ENCODE measurements at regions not wholly inside any gene's neighbourhood (a gene's known extent, or its start where the extent isn't known, plus 50 kb on each side); places are given as distances from the start of the nearest gene placed in this dataset.
"Not testable (repeated sequence)": the region's sequence is repeated elsewhere in the genome, so short reads cannot be mapped to it uniquely, and the experiment has no call there.

- no peak for ATAC-seq
- H3K27me3 Mint-ChIP-seq, result no peaks in the 10 kb centered on the region
- H3K9me3 Mint-ChIP-seq, result peaks cover 20% of the 10 kb centered on the region
- no peak for DNase-seq
- H3K27ac Mint-ChIP-seq, result no peak overlapping the region
- no peaks in the 10 kb centered on the region for H3K4me1 Mint-ChIP-seq
- H3K36me3 Mint-ChIP-seq (ENCODE audit: low read depth), result no peaks in the 10 kb centered on the region
- H3K4me3 Mint-ChIP-seq, result no peak overlapping the region
Observed at GRCh38 chr1:105585791-105586190, 1470.7 kb upstream of the PRMT6 start.

GRCh38 chr1:105591681-105592080 lies 1464.8 kb upstream of the PRMT6 start:
- Mint-ChIP-seq H3K4me1 (no peaks in the 10 kb centered on the region), H3K27me3 (no peaks in the 10 kb centered on the region), H3K4me3 (no peak overlapping the region), H3K27ac (no peak overlapping the region), H3K36me3 (ENCODE audit: low read depth) (no peaks in the 10 kb centered on the region), H3K9me3 (peaks cover 8% of the 10 kb centered on the region)
- no peak for DNase-seq
- no peak for ATAC-seq

- Mint-ChIP-seq H3K27ac (no peak overlapping the region), H3K9me3 (peaks cover 10% of the 10 kb centered on the region), H3K4me1 (no peaks in the 10 kb centered on the region), H3K36me3 (ENCODE audit: low read depth) (no peaks in the 10 kb centered on the region), H3K4me3 (no peak overlapping the region), H3K27me3 (no peaks in the 10 kb centered on the region)
- DNase-seq (no peak), ATAC-seq (no peak)
Observed at GRCh38 chr1:105608713-105609112, 1447.8 kb upstream of the PRMT6 start.

GRCh38 chr1:105626276-105626987 lies 1430.0 kb upstream of the PRMT6 start:
- Mint-ChIP-seq H3K27ac (no peak overlapping the region), H3K36me3 (ENCODE audit: low read depth) (no peaks in the 10 kb centered on the region), H3K27me3 (no peaks in the 10 kb centered on the region), H3K9me3 (peaks cover 22% of the 10 kb centered on the region), H3K4me3 (no peak overlapping the region), H3K4me1 (no peaks in the 10 kb centered on the region)
- DNase-seq (no peak), ATAC-seq (no peak)

- H3K4me1 Mint-ChIP-seq; H3K36me3 Mint-ChIP-seq (ENCODE audit: low read depth); H3K27me3 Mint-ChIP-seq; H3K27ac Mint-ChIP-seq; ATAC-seq; H3K4me3 Mint-ChIP-seq; DNase-seq: not testable (repeated sequence)
- H3K9me3 Mint-ChIP-seq, result peaks cover 21% of the 10 kb centered on the region
Observed at GRCh38 chr1:105631153-105631744, 1425.2 kb upstream of the PRMT6 start.

GRCh38 chr1:105632342-105633196 lies 1423.9 kb upstream of the PRMT6 start:
- ATAC-seq (no peak), DNase-seq (no peak)
- no peak overlapping the region for H3K27ac Mint-ChIP-seq
- H3K9me3 Mint-ChIP-seq, result peaks cover 23% of the 10 kb centered on the region
- H3K36me3 Mint-ChIP-seq (ENCODE audit: low read depth), result no peaks in the 10 kb centered on the region
- H3K27me3 Mint-ChIP-seq, result no peaks in the 10 kb centered on the region
- no peaks in the 10 kb centered on the region for H3K4me1 Mint-ChIP-seq
- no peak overlapping the region for H3K4me3 Mint-ChIP-seq

GRCh38 chr1:105636052-105636451 lies 1420.4 kb upstream of the PRMT6 start:
- no peak for DNase-seq

GRCh38 chr1:105641407-105641806 lies 1415.1 kb upstream of the PRMT6 start:
- Mint-ChIP-seq H3K27me3 (no peaks in the 10 kb centered on the region), H3K27ac (no peak overlapping the region), H3K4me3 (no peak overlapping the region)

More at GRCh38 chr1:105636052-105636451, 1420.4 kb upstream of the PRMT6 start:
- H3K27ac Mint-ChIP-seq, result no peak overlapping the region
- H3K27me3 Mint-ChIP-seq, result no peaks in the 10 kb centered on the region
- peaks cover 25% of the 10 kb centered on the region for H3K9me3 Mint-ChIP-seq
- no peaks in the 10 kb centered on the region for H3K4me1 Mint-ChIP-seq
- no peak for ATAC-seq
- H3K36me3 Mint-ChIP-seq (ENCODE audit: low read depth), result no peaks in the 10 kb centered on the region
- H3K4me3 Mint-ChIP-seq, result no peak overlapping the region

GRCh38 chr1:105652109-105652508 lies 1404.4 kb upstream of the PRMT6 start:
- Mint-ChIP-seq H3K27me3 (no peaks in the 10 kb centered on the region), H3K9me3 (peaks cover 22% of the 10 kb centered on the region), H3K36me3 (ENCODE audit: low read depth) (no peaks in the 10 kb centered on the region), H3K4me1 (no peaks in the 10 kb centered on the region), H3K27ac (no peak overlapping the region), H3K4me3 (no peak overlapping the region)
- ATAC-seq, result no peak
- no peak for DNase-seq

More at GRCh38 chr1:105641407-105641806, 1415.1 kb upstream of the PRMT6 start:
- ATAC-seq (no peak), DNase-seq (no peak)
- Mint-ChIP-seq H3K4me1 (no peaks in the 10 kb centered on the region), H3K9me3 (peaks cover 18% of the 10 kb centered on the region), H3K36me3 (ENCODE audit: low read depth) (no peaks in the 10 kb centered on the region)

- Mint-ChIP-seq H3K36me3 (ENCODE audit: low read depth) (no peaks in the 10 kb centered on the region), H3K4me3 (no peak overlapping the region), H3K27ac (no peak overlapping the region), H3K4me1 (no peaks in the 10 kb centered on the region), H3K27me3 (no peaks in the 10 kb centered on the region), H3K9me3 (peaks cover 24% of the 10 kb centered on the region)
- no peak for DNase-seq
- no peak for ATAC-seq
Observed at GRCh38 chr1:105655032-105655431, 1401.4 kb upstream of the PRMT6 start.

GRCh38 chr1:105664495-105664894 lies 1392.0 kb upstream of the PRMT6 start:
- H3K4me3 Mint-ChIP-seq, result no peak overlapping the region
- ATAC-seq (no peak), DNase-seq (no peak)
- H3K9me3 Mint-ChIP-seq, result peaks cover 16% of the 10 kb centered on the region
- H3K27ac Mint-ChIP-seq, result no peak overlapping the region
- H3K27me3 Mint-ChIP-seq, result no peaks in the 10 kb centered on the region
- no peaks in the 10 kb centered on the region for H3K36me3 Mint-ChIP-seq (ENCODE audit: low read depth)
- H3K4me1 Mint-ChIP-seq, result no peaks in the 10 kb centered on the region

- ATAC-seq (no peak), DNase-seq (no peak)
- no peaks in the 10 kb centered on the region for H3K27me3 Mint-ChIP-seq
- no peak overlapping the region for H3K4me3 Mint-ChIP-seq
- H3K27ac Mint-ChIP-seq, result no peak overlapping the region
- no peaks in the 10 kb centered on the region for H3K4me1 Mint-ChIP-seq
- H3K36me3 Mint-ChIP-seq (ENCODE audit: low read depth), result no peaks in the 10 kb centered on the region
- H3K9me3 Mint-ChIP-seq, result peaks cover 4% of the 10 kb centered on the region
Observed at GRCh38 chr1:105678334-105678733, 1378.1 kb upstream of the PRMT6 start.

GRCh38 chr1:105684714-105685113 lies 1371.8 kb upstream of the PRMT6 start:
- no peak for DNase-seq
- H3K27me3 Mint-ChIP-seq, result no peaks in the 10 kb centered on the region
- H3K36me3 Mint-ChIP-seq (ENCODE audit: low read depth), result no peaks in the 10 kb centered on the region
- H3K4me1 Mint-ChIP-seq, result no peaks in the 10 kb centered on the region
- H3K4me3 Mint-ChIP-seq, result no peak overlapping the region
- peaks cover 8% of the 10 kb centered on the region for H3K9me3 Mint-ChIP-seq
- no peak overlapping the region for H3K27ac Mint-ChIP-seq
- ATAC-seq, result no peak

GRCh38 chr1:105686026-105686425 lies 1370.4 kb upstream of the PRMT6 start:
- H3K27ac Mint-ChIP-seq, result no peak overlapping the region
- no peaks in the 10 kb centered on the region for H3K36me3 Mint-ChIP-seq (ENCODE audit: low read depth)
- ATAC-seq, result peak; percentile 15
- no peaks in the 10 kb centered on the region for H3K27me3 Mint-ChIP-seq
- no peaks in the 10 kb centered on the region for H3K4me1 Mint-ChIP-seq
- no peak for DNase-seq
- H3K9me3 Mint-ChIP-seq, result peaks cover 8% of the 10 kb centered on the region
- no peak overlapping the region for H3K4me3 Mint-ChIP-seq
